HEK293 (cell line): ENCODE measurements at regions not wholly inside any gene's neighbourhood (a gene's known extent, or its start where the extent isn't known, plus 50 kb on each side); places are given as distances from the start of the nearest gene placed in this dataset.

ENCODE experiments used
- CTCF ChIA-PET: fragments of 350-600 bp; formaldehyde crosslinking; extraction: SDS; loops from one replicate; lab custom pipeline; 2021; ENCODE audit warnings: antibody characterized with exemption; lab: Yijun Ruan, JAX
- POLR2A ChIA-PET: fragments of 300-600 bp; formaldehyde crosslinking; extraction: SDS; loops from one replicate; lab custom pipeline; 2020; ENCODE audit warnings: antibody characterized with exemption, inconsistent platforms; lab: Yijun Ruan, JAX
- H3K27ac ChIP-seq: fragments of 200-500 bp; sonication (Bioruptor generic); 2 replicates; pipeline ENCODE4 v1.5.1; 2014; ENCODE audit warnings: low read depth, low read length, control low read depth, inconsistent platforms; ENCODE audit errors: extremely low read depth
- H3K36me3 ChIP-seq, 2 experiments: fragments of 200-500 bp in 1 of 2; sonication (Bioruptor generic) in 1 of 2; 1 replicate in 1 of 2; 2 replicates in 1 of 2; pipeline ENCODE4 v1.5.1; 2014 to 2017; ENCODE audit warnings: inconsistent platforms in 2 of 2, low read length in 2 of 2; ENCODE audit not compliant: control insufficient read depth in 2 of 2, insufficient read depth in 1 of 2
- H3K4me1 ChIP-seq: fragments of 200-500 bp; sonication (Bioruptor generic); 2 replicates; pipeline ENCODE4 v1.5.1; 2014; ENCODE audit warnings: mild to moderate bottlenecking, low read length, inconsistent platforms; ENCODE audit not compliant: control insufficient read depth, insufficient read depth
- H3K4me3 ChIP-seq: 2 replicates; pipeline ENCODE4 v1.5.1; 2011; ENCODE audit warnings: low read depth, mild to moderate bottlenecking, control low read depth, low read length, moderate library complexity
- H3K9me3 ChIP-seq: fragments of 200-500 bp; sonication (Bioruptor generic); 2 replicates; pipeline ENCODE4 v1.5.1; 2014; ENCODE audit warnings: low read depth, low read length, inconsistent platforms; ENCODE audit not compliant: control insufficient read depth, insufficient read depth
- ATF2 ChIP-seq: fragments of 450-650 bp; formaldehyde crosslinking; IDR thresholded peaks from 2 replicates; pipeline ENCODE4 v1.5.1; 2016; ENCODE audit warnings: missing biosample characterization, missing genetic modification characterization, low read depth
- BCL6B ChIP-seq: fragments of 450-650 bp; formaldehyde crosslinking; IDR thresholded peaks from 2 replicates; pipeline ENCODE4 v1.5.1; 2017; ENCODE audit warnings: missing biosample characterization, missing genetic modification characterization
- KLF9 ChIP-seq: fragments of 450-650 bp; formaldehyde crosslinking; IDR thresholded peaks from 2 replicates; pipeline ENCODE4 v1.5.1; 2016; ENCODE audit warnings: missing biosample characterization, missing genetic modification characterization, low read depth
- MYNN ChIP-seq: fragments of 450-650 bp; formaldehyde crosslinking; IDR thresholded peaks from 2 replicates; pipeline ENCODE4 v1.5.1; 2016; ENCODE audit warnings: missing biosample characterization, missing genetic modification characterization, borderline replicate concordance
- PRDM1 ChIP-seq: fragments of 450-650 bp; formaldehyde crosslinking; IDR thresholded peaks from 2 replicates; pipeline ENCODE4; 2016; ENCODE audit warnings: missing biosample characterization, missing genetic modification characterization
- REST ChIP-seq: fragments of 450-650 bp; formaldehyde crosslinking; IDR thresholded peaks from 2 replicates; pipeline ENCODE4 v1.5.1; 2016; ENCODE audit warnings: missing biosample characterization, missing genetic modification characterization
- SETDB1 ChIP-seq: IDR thresholded peaks from one replicate; pipeline ENCODE4 v1.6.1; 2017; ENCODE audit warnings: mild to moderate bottlenecking, low read length, moderate library complexity, mixed read lengths; ENCODE audit not compliant: insufficient read length
- SP3 ChIP-seq: fragments of 450-650 bp; formaldehyde crosslinking; IDR thresholded peaks from 2 replicates; pipeline ENCODE4 v1.5.1; 2016; ENCODE audit warnings: missing biosample characterization, missing genetic modification characterization
- TRIM28 ChIP-seq: IDR thresholded peaks from 2 replicates; pipeline ENCODE4 v1.6.1; 2011; ENCODE audit warnings: low read length, control low read depth, borderline replicate concordance
- ZNF112 ChIP-seq: fragments of 450-650 bp; formaldehyde crosslinking; IDR thresholded peaks from 2 replicates; pipeline ENCODE4 v1.5.0; 2017; ENCODE audit warnings: missing biosample characterization, missing genetic modification characterization
- ZNF114 ChIP-seq: fragments of 450-650 bp; formaldehyde crosslinking; IDR thresholded peaks from 2 replicates; pipeline ENCODE4 v1.5.0; 2017; ENCODE audit warnings: missing biosample characterization, missing genetic modification characterization
- ZNF138 ChIP-seq: fragments of 450-650 bp; formaldehyde crosslinking; IDR thresholded peaks from 2 replicates; pipeline ENCODE4 v1.5.1; 2016; ENCODE audit warnings: missing biosample characterization, missing genetic modification characterization, borderline replicate concordance
- ZNF202 ChIP-seq: fragments of 450-650 bp; formaldehyde crosslinking; IDR thresholded peaks from 2 replicates; pipeline ENCODE4 v1.5.1; 2016; ENCODE audit warnings: missing biosample characterization, missing genetic modification characterization, borderline replicate concordance
- ZNF274 ChIP-seq, 2 experiments: fragments of 200-500 bp in 1 of 2; fragments of 450-650 bp in 1 of 2; sonication (Bioruptor generic) in 1 of 2; formaldehyde crosslinking in 1 of 2; IDR thresholded peaks; 2 replicates each; pipeline versions ENCODE4 v1.5.1 to v1.6.1; 2014 to 2016; ENCODE audit warnings: borderline replicate concordance in 1 of 2, inconsistent platforms in 1 of 2, low read length in 1 of 2, missing biosample characterization in 1 of 2, missing genetic modification characterization in 1 of 2
- ZNF354C ChIP-seq: fragments of 450-650 bp; formaldehyde crosslinking; IDR thresholded peaks from 2 replicates; pipeline ENCODE4 v1.5.1; 2016; ENCODE audit warnings: missing biosample characterization, missing genetic modification characterization, low read depth, borderline replicate concordance
- ZNF366 ChIP-seq: fragments of 450-650 bp; formaldehyde crosslinking; conservative IDR thresholded peaks from 2 replicates; pipeline ENCODE4 v1.5.1; 2016; ENCODE audit warnings: missing biosample characterization, missing genetic modification characterization
- ZNF394 ChIP-seq: fragments of 450-650 bp; formaldehyde crosslinking; IDR thresholded peaks from 2 replicates; pipeline ENCODE4 v1.5.1; 2016; ENCODE audit warnings: missing biosample characterization, missing genetic modification characterization, mild to moderate bottlenecking, moderate library complexity, borderline replicate concordance
- ZNF514 ChIP-seq: fragments of 450-650 bp; formaldehyde crosslinking; IDR thresholded peaks from 2 replicates; pipeline ENCODE4 v1.5.1; 2016; ENCODE audit warnings: missing biosample characterization, missing genetic modification characterization
- ZNF654 ChIP-seq: fragments of 450-650 bp; formaldehyde crosslinking; IDR thresholded peaks from 2 replicates; pipeline ENCODE4 v1.5.1; 2016; ENCODE audit warnings: low read depth, missing biosample characterization, missing genetic modification characterization
- ZNF747 ChIP-seq: fragments of 450-650 bp; formaldehyde crosslinking; IDR thresholded peaks from 2 replicates; pipeline ENCODE4 v1.5.1; 2016; ENCODE audit warnings: missing biosample characterization, missing genetic modification characterization
- ZNF792 ChIP-seq: fragments of 450-650 bp; formaldehyde crosslinking; IDR thresholded peaks from 2 replicates; pipeline ENCODE4 v1.5.1; 2016; ENCODE audit warnings: missing biosample characterization, missing genetic modification characterization
- ZSCAN18 ChIP-seq: fragments of 450-650 bp; formaldehyde crosslinking; IDR thresholded peaks from 2 replicates; pipeline ENCODE4 v1.5.1; 2016; ENCODE audit warnings: missing biosample characterization, missing genetic modification characterization
- ZSCAN4 ChIP-seq: fragments of 450-650 bp; formaldehyde crosslinking; IDR thresholded peaks from 2 replicates; pipeline ENCODE4 v1.5.1; 2017; ENCODE audit warnings: missing biosample characterization, missing genetic modification characterization

- Histone ChIP-seq H3K4me1 (no peaks in the 10 kb centered on the region), H3K4me3 (no peak overlapping the region), H3K27ac (no peak overlapping the region), H3K9me3 (no peaks in the 10 kb centered on the region), H3K36me3 (no peaks in the 10 kb centered on the region)
- TF ChIP-seq SP3 (tag by site-specific recombination) (no peak), ZNF366 (tag by site-specific recombination) (no peak), KLF9 (no peak), ZNF514 (no peak), ZSCAN4 (tag by site-specific recombination) (no peak), SETDB1 (no peak), ZNF747 (tag by site-specific recombination) (no peak), REST (tag by site-specific recombination) (no peak), ZNF138 (tag by site-specific recombination) (no peak), BCL6B (no peak), ZNF654 (tag by site-specific recombination) (no peak), PRDM1 (no peak)
- POLR2A ChIA-PET = no interaction called here
- CTCF ChIA-PET = interaction anchor here (0.6 kb wide), 1 partner anchor 693 kb away, joined by 3 read pairs; no protein-coding TSS in a partner anchor
Observed at GRCh38 chr11:82536706-82537105, 197.0 kb downstream of the FAM181B start.

GRCh38 chr11:82533628-82534327 lies 199.9 kb downstream of the FAM181B start:
- TF ChIP-seq ZNF394 (tag by site-specific recombination) (no peak), ZSCAN18 (no peak), ATF2 (tag by site-specific recombination) (no peak), ZNF792 (no peak), PRDM1 (no peak), ZNF114 (tag by site-specific recombination) (no peak), ZNF274 (IDR thresholded peaks at IDR 0.05; ENCODE audit: low read length) (no peak), ZNF274 (tag by site-specific recombination; IDR thresholded peaks at IDR 0.05; ENCODE audit: borderline replicate concordance) (no peak), MYNN (tag by site-specific recombination) (no peak), ZNF354C (tag by site-specific recombination) (no peak), TRIM28 (no peak), ZNF202 (no peak), ZNF112 (tag by site-specific recombination) (no peak)
- ChIA-PET POLR2A (no interaction called here), CTCF (no interaction called here)
- H3K36me3 ChIP-seq = no peaks in the 10 kb centered on the region
- no peaks in the 10 kb centered on the region for H3K4me1 ChIP-seq
- no peak overlapping the region for H3K4me3 ChIP-seq
- H3K9me3 ChIP-seq = no peaks in the 10 kb centered on the region
- H3K27ac ChIP-seq = no peak overlapping the region
